GM13977 (cell line): ENCODE measurements at regions not wholly inside any gene's neighbourhood (a gene's known extent, or its start where the extent isn't known, plus 50 kb on each side); places are given as distances from the start of the nearest gene placed in this dataset.

Experiments used
- DNase-seq: peaks from one replicate; pipeline ENCODE4 v3.0.0; 2012; ENCODE audit warnings: low spot score
- CTCF ChIP-seq: IDR thresholded peaks from 2 replicates; pipeline ENCODE4 v1.5.1; 2012; ENCODE audit warnings: mild to moderate bottlenecking, control low read depth; ENCODE audit not compliant: insufficient read depth; ENCODE audit errors: extremely low read depth, missing control alignments
- in situ Hi-C: fragments of 300-500 bp; cut with MboI; formaldehyde crosslinking; loops from one replicate; pipeline ENCODE4 v1.12.0; 2022; ENCODE audit warnings: low sequenced_read_pairs, low pct_unique_long_range_greater_than_20kb, mixed read lengths, inconsistent platforms; ENCODE audit not compliant: unreplicated experiment

GRCh38 chr13:108375034-108375433 lies 105.5 kb downstream of the TNFSF13B start:
- in situ Hi-C loops: no loop called here
- TF ChIP-seq CTCF: no peak
- no peak for DNase-seq

GRCh38 chr13:108375772-108376171 lies 106.3 kb downstream of the TNFSF13B start:
- in situ Hi-C loops: no loop called here
- TF ChIP-seq CTCF: no peak
- DNase-seq: no peak

GRCh38 chr13:108376308-108376707 lies 106.8 kb downstream of the TNFSF13B start:
- TF ChIP-seq CTCF: no peak
- DNase-seq: no peak
- in situ Hi-C loops: no loop called here

- TF ChIP-seq CTCF: no peak
- DNase-seq: no peak
- in situ Hi-C loops: no loop called here
Observed at GRCh38 chr13:108377646-108378206, 108.2 kb downstream of the TNFSF13B start.

- no peak for TF ChIP-seq CTCF
- in situ Hi-C loops: no loop called here
- no peak for DNase-seq
Observed at GRCh38 chr13:108383667-108384066, 114.1 kb downstream of the TNFSF13B start.

GRCh38 chr13:108387156-108387555 lies 117.6 kb downstream of the TNFSF13B start:
- TF ChIP-seq CTCF: no peak
- DNase-seq: no peak
- in situ Hi-C loops: no loop called here

- TF ChIP-seq CTCF: no peak
- no peak for DNase-seq
- in situ Hi-C loops: no loop called here
Observed at GRCh38 chr13:108402850-108403249, 133.3 kb downstream of the TNFSF13B start.
